ENCODE measurements at regions not wholly inside any gene's neighbourhood (a gene's known extent, or its start where the extent isn't known, plus 50 kb on each side); places are given as distances from the start of the nearest gene placed in this dataset.

- TF ChIP-seq CTCF (IDR thresholded peaks at IDR 0.05), result no peak
- no peak for TF ChIP-seq POLR2A (IDR thresholded peaks at IDR 0.05)
These were observed 155.6 kb upstream of the HS6ST1 start for GRCh38 chr2:128474036-128474955.

All from lower leg skin (tissue), 3 donors.